ENCODE measurements at regions not wholly inside any gene's neighbourhood (a gene's known extent, or its start where the extent isn't known, plus 50 kb on each side); places are given as distances from the start of the nearest gene placed in this dataset.

GRCh38 chr22:48427731-48428211, 1399.9 kb downstream of the BRD1 start:
- no peak overlapping the region for H3K4me3 ChIP-seq (replicated peaks; ENCODE audit: low read depth, low read length)
- DNase-seq (ENCODE audit: extremely low read depth, low read depth): no peak
- no peak for TF ChIP-seq CTCF (IDR thresholded peaks at IDR 0.05; ENCODE audit: low read depth, low read length, missing control alignments)

- no peak for TF ChIP-seq CTCF (IDR thresholded peaks at IDR 0.05; ENCODE audit: low read depth, low read length, missing control alignments)
- no peak for DNase-seq (ENCODE audit: extremely low read depth, low read depth)
- no peak overlapping the region for H3K4me3 ChIP-seq (replicated peaks; ENCODE audit: low read depth, low read length)
Measured at GRCh38 chr22:48426466-48427380, 1401.0 kb downstream of the BRD1 start.

GRCh38 chr22:48425641-48426040, 1402.0 kb downstream of the BRD1 start:
- no peak for DNase-seq (ENCODE audit: extremely low read depth, low read depth)
- H3K4me3 ChIP-seq (replicated peaks; ENCODE audit: low read depth, low read length): no peak overlapping the region
- TF ChIP-seq CTCF (IDR thresholded peaks at IDR 0.05; ENCODE audit: low read depth, low read length, missing control alignments): no peak

- H3K4me3 ChIP-seq (replicated peaks; ENCODE audit: low read depth, low read length): no peak overlapping the region
- DNase-seq (ENCODE audit: extremely low read depth, low read depth): no peak
- TF ChIP-seq CTCF (IDR thresholded peaks at IDR 0.05; ENCODE audit: low read depth, low read length, missing control alignments): no peak
Measured at GRCh38 chr22:48425091-48425506, 1402.6 kb downstream of the BRD1 start.

- DNase-seq (ENCODE audit: extremely low read depth, low read depth): no peak
- no peak for TF ChIP-seq CTCF (IDR thresholded peaks at IDR 0.05; ENCODE audit: low read depth, low read length, missing control alignments)
- no peak overlapping the region for H3K4me3 ChIP-seq (replicated peaks; ENCODE audit: low read depth, low read length)
Measured at GRCh38 chr22:48424661-48425060, 1403.0 kb downstream of the BRD1 start.

GRCh38 chr22:48424201-48424627, 1403.5 kb downstream of the BRD1 start:
- no peak overlapping the region for H3K4me3 ChIP-seq (replicated peaks; ENCODE audit: low read depth, low read length)
- TF ChIP-seq CTCF (IDR thresholded peaks at IDR 0.05; ENCODE audit: low read depth, low read length, missing control alignments): no peak
- DNase-seq (ENCODE audit: extremely low read depth, low read depth): no peak
